GM12872 (cell line): ENCODE measurements at regions not wholly inside any gene's neighbourhood (a gene's known extent, or its start where the extent isn't known, plus 50 kb on each side); places are given as distances from the start of the nearest gene placed in this dataset.

Source experiments
- TF ChIP-seq, protein P1 (sequence below): IDR thresholded peaks from 3 replicates; pipeline ENCODE4 v1.5.1; 2011; ENCODE audit warnings: low read depth, mild to moderate bottlenecking, low read length, moderate library complexity; ENCODE audit not compliant: insufficient read depth

DNA sequence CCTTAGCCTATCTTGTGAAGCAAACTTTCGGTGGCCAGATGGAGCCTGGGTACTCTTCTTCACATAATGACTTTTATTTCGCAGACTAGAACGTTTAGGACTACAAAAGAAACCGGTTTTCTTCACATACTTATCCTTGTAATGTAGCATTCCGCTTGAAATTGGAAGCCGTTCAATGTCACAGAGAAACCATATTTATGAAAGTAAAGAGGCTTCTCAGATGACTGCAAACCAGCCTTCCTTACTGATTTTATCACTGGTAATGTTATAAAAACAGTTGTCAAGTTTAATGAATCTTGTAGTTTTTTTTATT lies 94.1 kb downstream of the PPIAL4G start:
- TF ChIP-seq, protein P1, sequence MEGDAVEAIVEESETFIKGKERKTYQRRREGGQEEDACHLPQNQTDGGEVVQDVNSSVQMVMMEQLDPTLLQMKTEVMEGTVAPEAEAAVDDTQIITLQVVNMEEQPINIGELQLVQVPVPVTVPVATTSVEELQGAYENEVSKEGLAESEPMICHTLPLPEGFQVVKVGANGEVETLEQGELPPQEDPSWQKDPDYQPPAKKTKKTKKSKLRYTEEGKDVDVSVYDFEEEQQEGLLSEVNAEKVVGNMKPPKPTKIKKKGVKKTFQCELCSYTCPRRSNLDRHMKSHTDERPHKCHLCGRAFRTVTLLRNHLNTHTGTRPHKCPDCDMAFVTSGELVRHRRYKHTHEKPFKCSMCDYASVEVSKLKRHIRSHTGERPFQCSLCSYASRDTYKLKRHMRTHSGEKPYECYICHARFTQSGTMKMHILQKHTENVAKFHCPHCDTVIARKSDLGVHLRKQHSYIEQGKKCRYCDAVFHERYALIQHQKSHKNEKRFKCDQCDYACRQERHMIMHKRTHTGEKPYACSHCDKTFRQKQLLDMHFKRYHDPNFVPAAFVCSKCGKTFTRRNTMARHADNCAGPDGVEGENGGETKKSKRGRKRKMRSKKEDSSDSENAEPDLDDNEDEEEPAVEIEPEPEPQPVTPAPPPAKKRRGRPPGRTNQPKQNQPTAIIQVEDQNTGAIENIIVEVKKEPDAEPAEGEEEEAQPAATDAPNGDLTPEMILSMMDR, result no peak

DNA sequence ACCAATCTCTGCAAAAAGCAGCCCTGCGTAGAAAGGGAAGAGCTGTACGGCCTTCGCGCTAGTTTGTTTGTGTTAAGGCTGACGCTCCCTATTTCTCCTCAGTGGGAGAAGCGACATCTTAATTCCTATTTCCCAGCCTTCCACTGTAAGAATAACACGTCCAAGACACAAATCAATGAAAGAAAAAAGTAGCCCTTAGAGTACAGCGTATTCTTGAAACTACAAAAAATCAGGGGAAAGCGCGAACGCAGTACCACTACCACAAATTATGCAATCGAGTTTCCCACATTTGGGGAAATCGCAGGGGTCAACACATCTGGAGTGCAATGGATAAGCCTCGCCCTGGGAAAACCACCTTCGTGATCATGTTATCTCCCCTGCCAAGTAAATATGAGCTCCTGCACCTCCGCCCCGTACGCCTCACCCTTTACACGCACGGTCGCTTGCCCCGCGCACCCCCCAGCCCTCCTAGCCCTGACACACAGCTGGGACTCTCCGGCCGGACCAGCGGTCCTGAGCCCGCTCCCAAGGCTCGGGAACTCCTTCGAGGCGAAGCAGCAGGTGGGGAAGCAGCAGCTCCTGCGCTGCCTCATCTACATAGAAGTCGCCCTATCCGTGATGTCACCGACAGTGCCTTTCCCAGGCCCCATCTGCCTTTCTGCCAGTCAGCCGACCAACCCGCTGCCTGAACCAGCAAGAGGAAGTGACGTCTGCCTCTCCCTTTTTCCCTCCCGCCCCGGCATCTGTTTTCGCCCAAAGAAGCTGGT lies 94.7 kb downstream of the PPIAL4G start:
- TF ChIP-seq, protein P1, result no peak

- TF ChIP-seq, protein P1, result no peak
Measured at GRCh38 chr1:148386617-148387016, 96.5 kb downstream of the PPIAL4G start.

GRCh38 chr1:148385371-148386030 lies 97.6 kb downstream of the PPIAL4G start:
- TF ChIP-seq, protein P1, result no peak

DNA sequence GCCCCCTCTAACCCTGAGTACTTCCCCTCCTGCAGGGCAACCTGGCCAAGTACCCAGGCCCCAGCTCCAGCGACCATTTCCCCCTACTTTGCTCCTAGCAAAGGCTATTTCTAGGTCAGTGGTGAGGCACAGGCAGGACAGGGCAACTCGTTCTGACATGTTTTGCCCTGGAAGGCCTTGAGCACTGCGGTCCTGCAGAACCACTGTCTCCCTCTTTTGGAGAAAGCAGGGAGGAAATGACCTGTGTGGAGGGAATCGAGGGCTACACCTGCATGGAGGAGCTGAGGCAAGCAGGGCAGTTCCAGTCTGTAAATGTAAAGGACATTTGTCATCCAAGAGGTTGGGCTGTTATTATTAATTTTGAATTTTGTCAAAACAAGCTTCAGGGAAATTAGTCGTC lies 99.1 kb downstream of the PPIAL4G start:
- TF ChIP-seq, protein P1, result no peak

- TF ChIP-seq, protein P1, result no peak
Measured at GRCh38 chr1:148379697-148380096, 103.4 kb downstream of the PPIAL4G start.

DNA sequence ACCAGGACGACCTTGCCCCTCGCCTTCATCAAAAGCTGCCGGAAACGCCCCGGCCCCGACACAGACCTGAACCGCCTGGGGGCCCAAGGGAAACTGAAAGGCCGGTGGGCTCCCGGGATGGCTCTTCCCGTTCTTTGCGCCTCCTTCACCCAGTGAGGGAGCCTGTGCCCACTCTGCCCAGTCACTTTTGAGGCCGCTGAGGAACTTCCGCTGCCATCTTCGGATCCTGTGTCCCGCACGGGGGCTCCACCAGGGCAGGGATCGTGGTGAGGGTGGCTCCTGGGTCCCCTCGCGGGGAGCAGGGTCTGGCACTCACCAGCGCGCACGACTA lies 104.0 kb downstream of the PPIAL4G start:
- TF ChIP-seq, protein P1, result no peak
